Panc1 (cell line): ENCODE measurements at regions not wholly inside any gene's neighbourhood (a gene's known extent, or its start where the extent isn't known, plus 50 kb on each side); places are given as distances from the start of the nearest gene placed in this dataset.

ENCODE experiments used
- ATAC-seq: fragments of 200-7000 bp; cut with Tn5 transposase; 2 replicates; pipeline ENCODE4 v1.9.1; 2020; ENCODE audit warnings: mild to moderate bottlenecking, moderate library complexity
- BruUV-seq: library from RNA; stranded (reverse); fragments of 400-500 nt; replicated peaks from 2 replicates; lab custom pipeline; 2021; lab: Mats Ljungman, UMichigan
- CTCF ChIA-PET: fragments of 300-600 bp; sonication (Branson Sonifier 250); formaldehyde crosslinking; loops from one replicate; lab custom pipeline; 2022; ENCODE audit warnings: antibody characterized with exemption; lab: Charles Lee
- POLR2A ChIA-PET: fragments of 300-600 bp; sonication (Branson Sonifier 250); formaldehyde crosslinking; loops from one replicate; lab custom pipeline; 2022; ENCODE audit warnings: antibody characterized with exemption; lab: Charles Lee
- DNase-seq: peaks from one replicate; pipeline ENCODE4 v3.0.0-alpha.2; 2010; ENCODE audit warnings: low read depth, low spot score
- H3K27ac ChIP-seq: 2 replicates; pipeline ENCODE4 v1.5.1; 2011; ENCODE audit warnings: mild to moderate bottlenecking, low read length, inconsistent platforms
- H3K27me3 ChIP-seq: fragments of 200-500 bp; sonication (Bioruptor generic); 2 replicates; pipeline ENCODE4 v1.6.0; 2014; ENCODE audit warnings: low read length, inconsistent platforms; ENCODE audit not compliant: control insufficient read depth, insufficient read depth
- H3K36me3 ChIP-seq: fragments of 200-500 bp; sonication (Bioruptor generic); 2 replicates; pipeline ENCODE4 v1.5.1; 2014; ENCODE audit warnings: inconsistent platforms, mild to moderate bottlenecking, low read length, moderate library complexity; ENCODE audit not compliant: control insufficient read depth, insufficient read depth
- H3K4me1 ChIP-seq: 2 replicates; pipeline ENCODE4 v1.5.1; 2011; ENCODE audit warnings: inconsistent platforms, mild to moderate bottlenecking, low read length, moderate library complexity; ENCODE audit not compliant: control insufficient read depth, insufficient read depth
- H3K4me3 ChIP-seq, 2 experiments: 2 replicates each; pipeline ENCODE4 v1.5.1; 2011 to 2012; ENCODE audit warnings: low read depth in 2 of 2, low read length in 2 of 2, mild to moderate bottlenecking in 2 of 2, inconsistent platforms in 1 of 2, moderate library complexity in 1 of 2
- H3K9me3 ChIP-seq: fragments of 200-500 bp; sonication (Bioruptor generic); 2 replicates; pipeline ENCODE4 v1.5.1; 2014; ENCODE audit warnings: low read depth, mild to moderate bottlenecking, inconsistent platforms, low read length, moderate library complexity; ENCODE audit not compliant: control insufficient read depth, insufficient read depth
- CTCF ChIP-seq: fragments of 450-650 bp; IDR thresholded peaks from 2 replicates; pipeline ENCODE4 v1.5.1; 2017; ENCODE audit warnings: mild to moderate bottlenecking
- POLR2AphosphoS5 ChIP-seq: IDR thresholded peaks from 2 replicates; pipeline ENCODE4 v1.6.1; 2012; ENCODE audit warnings: mild to moderate bottlenecking, low read depth, low read length, moderate library complexity
- REST ChIP-seq, 2 experiments: IDR thresholded peaks; 2 replicates each; pipeline ENCODE4 v1.6.1; 2011 to 2012; ENCODE audit warnings: low read depth in 2 of 2, control low read depth in 1 of 2, low read length in 1 of 2, mild to moderate bottlenecking in 1 of 2, moderate library complexity in 1 of 2; ENCODE audit not compliant: insufficient read depth in 1 of 2
- SIN3A ChIP-seq: IDR thresholded peaks from 2 replicates; pipeline ENCODE4 v1.6.1; 2012; ENCODE audit warnings: low read depth, mild to moderate bottlenecking, low read length, moderate library complexity, borderline replicate concordance; ENCODE audit not compliant: insufficient read depth
- TCF7L2 ChIP-seq: IDR thresholded peaks from 2 replicates; pipeline ENCODE4 v1.6.1; 2011; ENCODE audit warnings: mild to moderate bottlenecking, low read depth, low read length, inconsistent platforms
- in situ Hi-C: cut with HindIII; loops from 2 replicates; pipeline ENCODE4 v1.10.0; 2016; ENCODE audit warnings: low sequenced_read_pairs, low pct_unique_long_range_greater_than_20kb
- intact Hi-C: fragments of 100-400 bp; cut with micrococcal nuclease; formaldehyde crosslinking; loops from one replicate; pipeline ENCODE4 v1.10.0; 2022; ENCODE audit not compliant: unreplicated experiment

- no peaks in the 10 kb centered on the region; the same call in 1 of the 2 replicates for H3K9me3 ChIP-seq
- DNase-seq, result no peak
- POLR2A ChIA-PET, result no interaction called here
- H3K4me1 ChIP-seq, result no peaks in the 10 kb centered on the region
- H3K36me3 ChIP-seq, result no peaks in the 10 kb centered on the region
- TF ChIP-seq POLR2AphosphoS5 (no peak), SIN3A (no peak), CTCF (no peak), TCF7L2 (no peak), REST (IDR thresholded peaks at IDR 0.05; ENCODE audit: insufficient read depth in 1 of 2, low read depth in 2 of 2, low read length in 1 of 2) (no peak)
- no peak for ATAC-seq
- H3K4me3 ChIP-seq, result no peak overlapping the region
- H3K27ac ChIP-seq, result no peak overlapping the region
- CTCF ChIA-PET, result interaction anchor here (0.5 kb wide), 1 partner anchor 15 kb away, joined by 9 read pairs; no protein-coding TSS in a partner anchor
- H3K27me3 ChIP-seq, result no peaks in the 10 kb centered on the region
- no TSS peak for BruUV-seq
- intact Hi-C loops (no loop called here), in situ Hi-C loops (no loop called here)
Measured at GRCh38 chr6:127053875-127054235, 64.6 kb upstream of the RSPO3 start.

- Histone ChIP-seq H3K27me3 (no peaks in the 10 kb centered on the region), H3K4me1 (no peaks in the 10 kb centered on the region), H3K27ac (no peak overlapping the region), H3K4me3 (no peak overlapping the region), H3K9me3 (no peaks in the 10 kb centered on the region; the same call in 1 of the 2 replicates), H3K36me3 (no peaks in the 10 kb centered on the region)
- no peak for DNase-seq
- ATAC-seq, result no peak
- ChIA-PET POLR2A (no interaction called here), CTCF (no interaction called here)
- in situ Hi-C loops, result no loop called here
- TF ChIP-seq CTCF, result no peak
- no TSS peak for BruUV-seq
- intact Hi-C loops, result no loop called here
Measured at GRCh38 chr6:127058027-127058426, 60.4 kb upstream of the RSPO3 start.

- H3K4me3 ChIP-seq, result no peak overlapping the region
- DNase-seq (no peak), ATAC-seq (no peak)
- in situ Hi-C loops (no loop called here), intact Hi-C loops (no loop called here)
- H3K27ac ChIP-seq, result no peak overlapping the region
- H3K9me3 ChIP-seq, result no peaks in the 10 kb centered on the region; the same call in 1 of the 2 replicates
- no peaks in the 10 kb centered on the region for H3K27me3 ChIP-seq
- ChIA-PET CTCF (no interaction called here), POLR2A (no interaction called here)
- no TSS peak for BruUV-seq
- H3K4me1 ChIP-seq, result no peaks in the 10 kb centered on the region
- H3K36me3 ChIP-seq, result no peaks in the 10 kb centered on the region
- TF ChIP-seq CTCF, result no peak
- TF ChIP-seq REST (IDR thresholded peaks at IDR 0.05; ENCODE audit: insufficient read depth in 1 of 2, low read depth in 2 of 2, low read length in 1 of 2), result no peak
- no peak for TF ChIP-seq TCF7L2
- TF ChIP-seq POLR2AphosphoS5, result no peak
- no peak for TF ChIP-seq SIN3A
Measured at GRCh38 chr6:127058936-127059335, 59.5 kb upstream of the RSPO3 start.
